ENCODE measurements at regions not wholly inside any gene's neighbourhood (a gene's known extent, or its start where the extent isn't known, plus 50 kb on each side); places are given as distances from the start of the nearest gene placed in this dataset.
"Not testable (repeated sequence)": the region's sequence is repeated elsewhere in the genome, so short reads cannot be mapped to it uniquely, and the experiment has no call there.

DNA sequence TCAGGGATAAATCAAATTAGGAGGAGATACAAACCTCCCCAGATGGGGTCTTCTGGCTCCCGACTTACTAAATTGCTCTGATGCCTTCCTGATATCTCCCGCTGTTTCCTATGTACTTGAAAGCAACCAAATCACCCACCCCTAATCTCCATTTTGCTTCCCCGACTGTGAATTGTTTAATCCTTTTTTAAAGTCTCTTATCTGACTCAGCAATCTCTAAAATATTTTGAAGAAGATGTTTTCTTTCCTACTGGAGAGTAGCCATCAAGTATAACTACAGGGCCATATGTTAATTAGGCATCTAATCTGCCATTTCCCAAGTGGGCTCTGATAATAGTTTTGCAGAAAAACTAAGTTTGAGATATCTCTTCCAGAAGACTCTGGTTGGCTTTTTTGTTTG is 365.2 kb upstream of the MAF start:
- H3K27ac Mint-ChIP-seq: no peak overlapping the region
- H3K36me3 Mint-ChIP-seq: no peaks in the 10 kb centered on the region
- no peaks in the 10 kb centered on the region for H3K9me3 Mint-ChIP-seq
- no peaks in the 10 kb centered on the region for H3K4me1 Mint-ChIP-seq
- H3K4me3 Mint-ChIP-seq: no peak overlapping the region
- DNase-seq: no peak
- no peaks in the 10 kb centered on the region for H3K27me3 Mint-ChIP-seq

DNA sequence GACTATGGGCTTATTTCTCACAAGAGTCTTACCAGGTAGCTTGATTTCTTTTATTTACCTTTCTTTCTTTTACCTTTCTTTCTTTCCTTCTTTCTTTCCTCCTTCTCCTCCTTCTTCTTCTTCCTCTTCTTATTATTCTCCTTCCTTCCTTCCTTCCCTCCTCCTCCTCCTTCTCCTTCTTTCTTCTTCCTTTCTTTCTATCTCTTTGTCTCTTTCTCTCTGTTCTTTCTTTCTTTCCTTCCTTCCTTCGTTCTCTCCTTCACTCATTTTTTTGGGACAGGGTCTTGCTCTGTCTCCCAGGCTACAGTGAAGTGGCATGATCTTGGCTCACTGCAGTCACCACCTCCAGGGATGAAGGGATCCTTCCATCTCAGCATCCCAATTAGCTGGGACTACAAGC is 363.6 kb upstream of the MAF start:
- no peak for DNase-seq
- no peaks in the 10 kb centered on the region for H3K9me3 Mint-ChIP-seq

DNA sequence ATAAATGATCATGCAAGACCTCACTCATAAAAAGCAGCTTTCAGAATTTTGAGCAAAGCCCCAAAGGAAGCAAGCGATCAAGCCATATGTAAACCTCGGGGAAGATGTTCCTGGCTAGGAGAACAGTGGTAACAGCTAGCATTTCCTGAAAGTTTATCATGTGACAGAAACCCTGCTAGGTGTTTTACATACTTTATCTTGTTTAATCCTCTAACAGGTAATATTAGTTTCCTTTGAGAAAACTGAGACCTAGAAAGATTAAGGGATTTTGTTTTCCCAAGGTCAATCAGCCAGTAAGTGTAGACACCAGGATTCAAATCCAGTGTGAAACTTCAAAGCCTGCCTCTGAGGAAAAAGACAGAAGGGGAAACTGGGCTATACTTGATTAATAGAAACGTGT is 362.4 kb upstream of the MAF start:
- no peaks in the 10 kb centered on the region for H3K36me3 Mint-ChIP-seq
- no peak overlapping the region for H3K27ac Mint-ChIP-seq
- no peak for DNase-seq
- no peaks in the 10 kb centered on the region for H3K4me1 Mint-ChIP-seq
- H3K4me3 Mint-ChIP-seq: no peak overlapping the region
- H3K9me3 Mint-ChIP-seq: no peaks in the 10 kb centered on the region
- H3K27me3 Mint-ChIP-seq: no peaks in the 10 kb centered on the region

More for the DNA sequence above, 363.6 kb upstream of the MAF start:
- H3K27me3 Mint-ChIP-seq: no peaks in the 10 kb centered on the region
- H3K36me3 Mint-ChIP-seq: no peaks in the 10 kb centered on the region
- H3K4me3 Mint-ChIP-seq: no peak overlapping the region
- no peak overlapping the region for H3K27ac Mint-ChIP-seq
- H3K4me1 Mint-ChIP-seq: no peaks in the 10 kb centered on the region

DNA sequence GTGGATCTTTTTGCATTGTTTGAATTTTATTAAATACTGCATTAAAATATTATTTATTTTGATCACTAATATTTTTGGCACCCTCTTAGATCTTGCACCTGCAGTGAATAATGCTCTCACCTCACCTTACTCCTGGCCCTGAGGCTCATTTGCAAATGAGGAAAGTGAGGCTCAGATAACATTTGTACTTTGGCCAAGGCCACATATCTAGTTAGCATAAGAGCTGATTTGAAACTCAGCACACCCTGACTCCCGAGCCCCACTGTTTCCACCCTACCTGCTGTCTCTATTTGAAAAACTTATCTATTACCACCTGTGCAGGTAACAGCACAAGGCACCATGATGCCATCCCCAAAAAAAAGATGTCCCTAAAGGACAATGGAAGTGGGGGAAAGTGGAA is 358.7 kb upstream of the MAF start:
- no peak overlapping the region for H3K27ac Mint-ChIP-seq
- H3K4me3 Mint-ChIP-seq: no peak overlapping the region
- H3K27me3 Mint-ChIP-seq: no peaks in the 10 kb centered on the region
- H3K36me3 Mint-ChIP-seq: no peaks in the 10 kb centered on the region
- DNase-seq: no peak
- H3K4me1 Mint-ChIP-seq: no peaks in the 10 kb centered on the region
- no peaks in the 10 kb centered on the region for H3K9me3 Mint-ChIP-seq

DNA sequence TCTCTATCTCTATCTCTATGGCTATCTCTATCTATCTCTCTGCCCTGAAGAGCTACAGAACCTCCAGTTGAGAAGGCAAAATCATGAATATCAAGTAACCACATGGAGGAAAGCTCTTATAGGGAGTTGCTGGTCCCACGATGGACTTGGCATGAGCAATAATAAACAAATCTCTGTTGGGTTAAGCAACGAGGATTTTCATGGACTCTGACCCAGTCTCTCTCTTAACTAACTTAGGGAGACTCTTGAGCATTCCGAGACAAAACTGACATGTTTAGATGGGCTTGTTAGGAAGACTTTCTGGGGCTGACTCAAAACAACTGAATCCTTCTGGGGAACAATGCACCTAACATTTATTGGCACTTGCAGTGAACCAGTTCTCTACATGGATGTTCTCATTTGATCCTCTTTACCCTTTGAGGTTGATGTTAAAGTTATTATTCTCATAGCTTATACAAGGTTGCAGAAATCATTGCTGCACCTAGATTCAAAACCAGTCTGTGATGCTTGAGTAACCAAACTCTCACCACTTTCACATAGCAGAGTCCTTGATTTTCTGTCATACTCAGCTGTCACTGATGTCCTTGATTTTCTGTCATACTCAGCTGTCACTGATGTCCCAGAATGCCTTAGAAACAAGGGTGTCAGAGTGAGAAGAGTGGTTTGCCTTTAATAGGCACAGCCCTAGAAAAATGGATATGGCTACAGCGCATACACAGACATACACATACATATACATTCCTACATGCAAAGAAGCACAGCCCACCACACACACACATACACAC is 354.6 kb upstream of the MAF start:
- Mint-ChIP-seq H3K4me1 (no peaks in the 10 kb centered on the region), H3K4me3 (no peak overlapping the region), H3K27ac (no peak overlapping the region), H3K27me3 (no peaks in the 10 kb centered on the region), H3K36me3 (no peaks in the 10 kb centered on the region), H3K9me3 (no peaks in the 10 kb centered on the region)
- DNase-seq: no peak

DNA sequence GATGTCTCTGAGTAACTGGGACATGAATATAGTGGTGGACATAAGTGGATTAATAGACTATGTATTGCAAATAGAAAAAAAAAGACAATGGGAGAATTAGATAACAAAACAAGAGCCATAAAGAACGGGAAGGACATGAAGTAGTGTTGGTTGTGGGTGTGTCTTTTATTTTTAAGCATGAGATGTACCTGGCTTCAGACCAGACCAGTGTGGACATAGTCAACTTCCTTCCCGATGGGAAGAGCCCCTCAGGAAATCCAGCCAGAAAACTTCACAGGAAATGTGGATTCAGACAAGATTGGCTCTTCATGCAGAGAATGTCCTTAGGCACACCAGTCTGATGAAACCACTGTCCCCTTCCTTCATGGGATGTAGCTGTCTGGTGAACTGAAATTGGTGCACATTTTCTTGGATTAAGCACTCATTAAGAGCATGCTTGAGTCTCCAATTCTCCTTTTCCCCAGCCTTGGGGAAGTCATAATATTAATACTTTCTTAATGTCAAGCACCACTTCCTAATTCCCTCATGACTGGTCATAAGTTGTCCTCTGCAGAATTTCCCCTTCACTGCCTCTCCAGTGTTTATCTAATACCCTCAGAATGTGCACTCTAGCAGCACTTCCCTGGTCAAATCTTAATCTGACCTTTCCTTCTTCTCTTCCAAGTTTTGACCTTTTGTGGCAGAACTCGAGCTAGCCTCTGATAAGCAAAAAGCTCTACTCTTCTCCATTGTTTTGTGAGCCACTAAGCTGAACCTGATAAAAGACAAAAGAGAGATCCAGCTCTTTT is 350.6 kb upstream of the MAF start:
- no peak overlapping the region for H3K27ac Mint-ChIP-seq
- no peaks in the 10 kb centered on the region for H3K36me3 Mint-ChIP-seq
- peaks cover 3% of the 10 kb centered on the region for H3K27me3 Mint-ChIP-seq
- DNase-seq: no peak
- no peaks in the 10 kb centered on the region for H3K9me3 Mint-ChIP-seq
- H3K4me1 Mint-ChIP-seq: no peaks in the 10 kb centered on the region
- H3K4me3 Mint-ChIP-seq: no peak overlapping the region

DNA sequence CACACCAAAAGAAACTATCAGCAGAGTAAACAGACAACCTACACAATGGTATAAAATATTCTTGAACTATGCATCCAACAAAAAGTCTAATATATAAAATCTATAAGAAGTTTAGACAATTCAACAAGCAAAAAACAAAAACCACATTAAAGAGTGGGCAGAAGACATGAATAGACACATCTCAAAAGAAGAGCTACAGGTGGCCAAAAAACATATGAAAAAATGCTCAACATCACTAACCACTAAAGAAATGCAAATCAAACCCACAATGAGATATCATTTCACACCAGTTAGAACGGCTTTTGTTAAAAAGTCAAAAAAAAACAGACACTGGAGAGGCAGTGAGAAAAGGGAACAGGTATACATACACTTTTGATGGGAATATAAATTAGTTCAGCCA is 348.9 kb upstream of the MAF start:
- H3K9me3 Mint-ChIP-seq: no peaks in the 10 kb centered on the region
- H3K4me3 Mint-ChIP-seq: no peak overlapping the region
- no peaks in the 10 kb centered on the region for H3K4me1 Mint-ChIP-seq
- no peak for DNase-seq
- no peaks in the 10 kb centered on the region for H3K36me3 Mint-ChIP-seq
- no peak overlapping the region for H3K27ac Mint-ChIP-seq
- H3K27me3 Mint-ChIP-seq: peaks cover 3% of the 10 kb centered on the region

DNA sequence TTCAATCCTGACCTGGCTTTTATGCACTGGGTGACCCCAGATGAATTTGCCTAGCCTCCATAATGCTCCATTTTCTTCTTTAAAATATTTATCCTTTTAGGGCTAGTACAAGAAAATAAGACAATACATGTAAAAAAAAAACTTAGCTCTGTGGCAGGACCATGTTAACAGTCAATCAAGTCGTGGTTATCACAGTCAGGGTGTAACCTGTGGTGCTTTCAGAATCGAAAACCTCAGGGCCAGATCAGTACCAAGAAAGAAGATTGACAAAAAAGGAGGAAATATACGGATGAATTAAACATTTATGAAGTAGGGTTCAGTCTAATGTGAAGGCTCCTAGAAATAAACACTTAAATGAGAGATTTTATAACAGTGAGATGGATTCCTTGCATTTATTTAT is 347.2 kb upstream of the MAF start:
- H3K4me1 Mint-ChIP-seq: no peaks in the 10 kb centered on the region
- no peaks in the 10 kb centered on the region for H3K9me3 Mint-ChIP-seq
- no peaks in the 10 kb centered on the region for H3K36me3 Mint-ChIP-seq
- no peak overlapping the region for H3K27ac Mint-ChIP-seq
- no peak overlapping the region for H3K4me3 Mint-ChIP-seq
- DNase-seq: no peak
- H3K27me3 Mint-ChIP-seq: peaks cover 3% of the 10 kb centered on the region

DNA sequence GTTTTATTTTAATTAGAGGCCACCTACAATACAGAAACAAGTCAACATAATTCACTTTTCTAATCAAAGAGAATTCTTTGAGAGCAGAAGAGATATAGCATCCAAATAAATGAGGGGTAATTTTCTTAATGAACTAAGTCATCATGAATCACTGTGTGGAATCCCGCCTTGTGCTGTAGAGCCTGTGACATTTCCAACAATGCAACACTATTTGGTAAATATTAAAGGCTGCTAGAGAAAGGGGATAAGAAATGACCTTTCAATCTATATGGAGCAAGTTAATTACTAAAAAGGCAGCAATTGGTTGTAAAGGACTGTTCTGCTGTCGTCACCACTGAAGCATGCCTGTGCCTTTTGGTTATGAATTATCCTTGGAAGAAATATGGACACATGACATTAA is 345.7 kb upstream of the MAF start:
- Mint-ChIP-seq H3K4me3 (no peak overlapping the region), H3K36me3 (no peaks in the 10 kb centered on the region), H3K27ac (no peak overlapping the region), H3K9me3 (no peaks in the 10 kb centered on the region), H3K27me3 (peaks cover 3% of the 10 kb centered on the region), H3K4me1 (no peaks in the 10 kb centered on the region)
- no peak for DNase-seq

DNA sequence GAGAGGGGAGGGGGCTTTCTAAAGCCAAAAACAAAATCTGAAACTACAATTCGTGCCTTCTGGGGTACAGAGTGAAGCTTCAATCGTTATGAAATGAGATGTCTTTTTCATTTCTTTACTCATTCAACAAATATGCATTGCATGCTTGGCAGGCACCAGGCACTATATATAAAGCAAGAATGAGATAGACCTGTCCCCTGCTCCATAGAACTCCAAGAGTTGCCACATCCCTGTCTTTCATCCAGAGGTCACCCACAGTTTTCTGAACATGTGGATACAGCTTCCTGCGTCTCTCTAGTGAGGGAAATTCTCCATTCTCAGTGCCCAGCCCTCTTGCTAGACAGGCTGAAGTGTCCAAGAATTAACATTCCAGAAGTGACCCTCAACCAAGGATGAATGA is 343.2 kb upstream of the MAF start:
- H3K9me3 Mint-ChIP-seq: no peaks in the 10 kb centered on the region
- DNase-seq: no peak
- H3K4me1 Mint-ChIP-seq: no peaks in the 10 kb centered on the region

DNA sequence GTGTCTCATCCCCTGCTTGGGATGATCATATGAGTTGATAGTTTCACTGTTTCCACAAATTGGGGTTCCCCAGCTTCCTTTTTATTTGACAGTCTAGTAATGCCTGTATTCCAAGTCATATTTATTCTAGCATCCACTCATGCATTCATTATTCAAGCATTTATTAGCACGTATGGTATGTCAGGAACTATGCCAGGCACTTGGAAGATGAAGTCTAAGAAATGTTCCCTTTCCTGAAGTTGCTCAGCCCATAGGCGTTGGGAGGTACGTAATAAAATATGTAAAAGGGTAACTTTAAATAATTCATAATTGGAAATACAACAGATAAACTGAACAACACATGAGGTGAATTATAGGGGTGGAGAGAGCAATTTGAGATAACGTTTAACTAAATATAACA is 338.0 kb upstream of the MAF start:
- DNase-seq: no peak

More for the DNA sequence above, 343.2 kb upstream of the MAF start:
- H3K27me3 Mint-ChIP-seq: no peaks in the 10 kb centered on the region
- no peaks in the 10 kb centered on the region for H3K36me3 Mint-ChIP-seq
- no peak overlapping the region for H3K27ac Mint-ChIP-seq
- H3K4me3 Mint-ChIP-seq: no peak overlapping the region

DNA sequence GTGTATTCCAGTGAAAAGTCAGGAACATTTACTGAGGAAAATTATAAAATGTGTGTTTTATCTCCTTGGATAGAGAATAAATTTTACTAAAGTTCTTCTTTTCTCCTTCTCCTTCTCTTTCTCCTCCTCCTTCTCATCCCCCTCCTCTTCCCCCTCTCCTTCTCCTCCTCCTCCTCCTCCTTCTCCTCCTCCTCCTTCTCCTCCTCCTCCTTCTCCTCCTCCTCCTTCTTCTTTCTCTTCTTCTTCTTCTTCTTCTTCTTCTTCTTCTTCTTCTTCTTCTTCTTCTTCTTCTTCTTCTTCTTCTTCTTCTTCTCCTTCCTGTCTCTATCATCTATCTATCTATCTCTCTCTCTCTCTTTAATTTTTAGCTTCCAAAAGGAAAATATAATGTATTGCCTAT is 337.1 kb upstream of the MAF start:
- not testable (repeated sequence) for H3K27me3 Mint-ChIP-seq, H3K36me3 Mint-ChIP-seq, H3K9me3 Mint-ChIP-seq, H3K4me1 Mint-ChIP-seq, DNase-seq, H3K27ac Mint-ChIP-seq, H3K4me3 Mint-ChIP-seq

More for the DNA sequence above, 338.0 kb upstream of the MAF start:
- no peaks in the 10 kb centered on the region for H3K27me3 Mint-ChIP-seq
- no peak overlapping the region for H3K4me3 Mint-ChIP-seq
- no peaks in the 10 kb centered on the region for H3K36me3 Mint-ChIP-seq
- no peaks in the 10 kb centered on the region for H3K4me1 Mint-ChIP-seq
- no peak overlapping the region for H3K27ac Mint-ChIP-seq
- H3K9me3 Mint-ChIP-seq: no peaks in the 10 kb centered on the region

DNA sequence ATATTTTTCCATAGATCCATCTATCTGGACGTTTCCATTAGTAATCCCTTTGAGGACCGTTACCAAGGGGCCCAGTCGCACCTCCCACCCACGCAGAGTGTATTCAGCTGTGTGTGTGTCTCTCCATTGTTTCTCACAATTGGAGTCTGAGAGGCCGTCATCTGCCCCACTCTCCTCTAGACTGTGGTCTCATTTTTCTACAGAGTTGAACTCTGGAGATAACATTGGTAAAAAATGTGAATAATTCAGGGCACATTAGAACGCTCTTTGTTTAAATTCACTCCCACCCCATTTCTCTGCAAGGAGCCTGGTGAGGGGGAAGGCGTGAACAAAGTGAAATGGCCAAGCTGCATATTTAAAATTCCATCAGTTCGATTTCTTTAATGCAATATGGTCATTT is 333.1 kb upstream of the MAF start:
- H3K4me1 Mint-ChIP-seq: no peaks in the 10 kb centered on the region
- H3K36me3 Mint-ChIP-seq: no peaks in the 10 kb centered on the region
- H3K27me3 Mint-ChIP-seq: no peaks in the 10 kb centered on the region
- no peaks in the 10 kb centered on the region for H3K9me3 Mint-ChIP-seq
- no peak overlapping the region for H3K4me3 Mint-ChIP-seq
- no peak overlapping the region for H3K27ac Mint-ChIP-seq
- no peak for DNase-seq

DNA sequence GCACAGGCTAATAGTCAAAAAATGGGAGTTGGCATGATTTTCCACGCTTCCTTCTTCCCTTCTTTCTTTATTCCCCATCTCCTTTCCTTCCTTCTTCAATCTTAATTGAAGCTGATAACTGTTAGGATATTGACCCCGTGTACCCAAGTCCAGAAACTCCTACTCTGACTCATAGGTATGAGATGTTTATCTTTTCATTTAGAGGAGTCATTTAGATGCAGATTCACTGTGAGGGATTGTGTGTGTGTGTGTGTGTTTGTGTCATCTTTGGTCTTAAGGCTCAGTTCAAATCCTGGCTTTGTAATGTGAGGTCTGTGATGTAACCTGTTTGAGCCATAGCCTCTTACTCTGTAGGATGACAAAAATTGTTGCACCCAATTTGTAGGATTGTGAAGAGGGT is 332.0 kb upstream of the MAF start:
- no peak overlapping the region for H3K4me3 Mint-ChIP-seq
- no peak overlapping the region for H3K27ac Mint-ChIP-seq
- no peak for DNase-seq
- H3K27me3 Mint-ChIP-seq: no peaks in the 10 kb centered on the region
- no peaks in the 10 kb centered on the region for H3K9me3 Mint-ChIP-seq
- H3K4me1 Mint-ChIP-seq: no peaks in the 10 kb centered on the region
- H3K36me3 Mint-ChIP-seq: no peaks in the 10 kb centered on the region

DNA sequence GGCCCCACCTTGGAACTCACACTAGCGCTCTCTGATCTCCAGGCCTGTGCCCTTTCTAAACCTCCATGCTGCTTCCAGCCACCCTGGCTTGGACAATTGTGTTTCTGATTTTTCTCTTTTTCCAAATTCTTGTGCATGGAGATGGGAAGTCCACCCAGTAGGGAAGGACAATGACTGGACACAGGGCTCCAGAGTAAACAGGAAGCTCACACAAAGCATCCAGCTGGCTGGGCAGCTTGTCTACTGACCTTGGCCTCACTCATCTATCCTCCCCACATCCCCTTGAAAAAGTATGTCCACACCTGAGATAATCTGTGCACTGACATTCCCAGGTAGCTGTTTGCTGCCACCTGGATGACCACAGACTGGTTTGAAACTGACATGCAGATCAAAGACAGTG is 331.2 kb upstream of the MAF start:
- H3K27ac Mint-ChIP-seq: no peak overlapping the region
- no peaks in the 10 kb centered on the region for H3K9me3 Mint-ChIP-seq
- no peaks in the 10 kb centered on the region for H3K27me3 Mint-ChIP-seq

More for the DNA sequence above, 331.2 kb upstream of the MAF start:
- Mint-ChIP-seq H3K4me1 (no peaks in the 10 kb centered on the region), H3K36me3 (no peaks in the 10 kb centered on the region), H3K4me3 (no peak overlapping the region)
- no peak for DNase-seq
